Stimulated activated CD8-positive, alpha-beta memory T cell treated with anti-CD3 and anti-CD28 coated beads, Interleukin-7, amount 100 ng/mL, for 24 hours (primary cell): ENCODE measurements at regions not wholly inside any gene's neighbourhood (a gene's known extent, or its start where the extent isn't known, plus 50 kb on each side); places are given as distances from the start of the nearest gene placed in this dataset.
"Not testable (repeated sequence)": the region's sequence is repeated elsewhere in the genome, so short reads cannot be mapped to it uniquely, and the experiment has no call there.

Experiments
- DNase-seq: peaks from one replicate; pipeline ENCODE4 v3.0.0-alpha.2; 2020; ENCODE audit warnings: low read depth

- DNase-seq = not testable (repeated sequence)
Observed at GRCh38 chr14:106356643-106356930, 830.2 kb downstream of the TMEM121 start.

GRCh38 chr14:106359157-106359887 is 832.9 kb downstream of the TMEM121 start:
- DNase-seq = not testable (repeated sequence)

- DNase-seq = not testable (repeated sequence)
Observed at GRCh38 chr14:106365371-106365770, 839.0 kb downstream of the TMEM121 start.

DNA sequence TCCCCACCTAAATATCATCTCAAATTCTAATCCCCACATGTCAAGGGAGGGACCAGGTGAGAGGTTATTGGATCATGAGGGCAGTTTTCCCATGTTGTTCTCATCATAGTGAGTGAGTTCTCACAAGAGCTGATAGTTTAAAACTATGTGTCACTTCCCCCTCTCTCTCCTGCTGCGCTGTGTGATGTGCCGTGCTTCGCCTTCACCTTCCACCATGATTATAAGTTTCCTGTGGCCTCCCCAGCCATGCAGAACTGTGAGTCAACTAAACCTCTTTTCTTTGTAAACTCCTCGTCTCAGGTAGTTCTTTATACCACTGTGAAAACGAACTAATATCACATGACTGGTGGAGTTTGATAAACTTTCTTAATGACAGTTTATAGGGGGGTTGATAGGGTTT is 839.5 kb downstream of the TMEM121 start:
- not testable (repeated sequence) for DNase-seq

DNA sequence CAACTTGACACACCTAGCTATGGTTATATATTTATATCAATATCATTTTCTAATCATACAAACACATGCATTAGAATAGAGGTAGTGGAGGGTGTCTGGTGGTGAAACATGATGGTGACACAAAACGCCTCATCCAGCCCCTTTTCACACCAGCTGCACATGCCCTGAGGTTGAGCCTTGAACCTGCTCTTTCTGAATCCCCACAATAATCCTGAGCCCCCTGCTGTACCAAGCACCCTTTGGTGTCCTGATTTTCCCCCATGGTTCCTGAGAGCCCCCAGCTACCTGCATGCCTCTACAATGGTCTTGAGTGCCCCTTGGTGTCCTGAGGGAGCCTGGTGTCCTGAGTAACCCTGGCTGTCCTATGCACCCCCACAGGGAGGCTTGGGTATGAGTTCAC is 840.6 kb downstream of the TMEM121 start:
- not testable (repeated sequence) for DNase-seq

GRCh38 chr14:106369456-106369855 is 843.1 kb downstream of the TMEM121 start:
- not testable (repeated sequence) for DNase-seq

DNA sequence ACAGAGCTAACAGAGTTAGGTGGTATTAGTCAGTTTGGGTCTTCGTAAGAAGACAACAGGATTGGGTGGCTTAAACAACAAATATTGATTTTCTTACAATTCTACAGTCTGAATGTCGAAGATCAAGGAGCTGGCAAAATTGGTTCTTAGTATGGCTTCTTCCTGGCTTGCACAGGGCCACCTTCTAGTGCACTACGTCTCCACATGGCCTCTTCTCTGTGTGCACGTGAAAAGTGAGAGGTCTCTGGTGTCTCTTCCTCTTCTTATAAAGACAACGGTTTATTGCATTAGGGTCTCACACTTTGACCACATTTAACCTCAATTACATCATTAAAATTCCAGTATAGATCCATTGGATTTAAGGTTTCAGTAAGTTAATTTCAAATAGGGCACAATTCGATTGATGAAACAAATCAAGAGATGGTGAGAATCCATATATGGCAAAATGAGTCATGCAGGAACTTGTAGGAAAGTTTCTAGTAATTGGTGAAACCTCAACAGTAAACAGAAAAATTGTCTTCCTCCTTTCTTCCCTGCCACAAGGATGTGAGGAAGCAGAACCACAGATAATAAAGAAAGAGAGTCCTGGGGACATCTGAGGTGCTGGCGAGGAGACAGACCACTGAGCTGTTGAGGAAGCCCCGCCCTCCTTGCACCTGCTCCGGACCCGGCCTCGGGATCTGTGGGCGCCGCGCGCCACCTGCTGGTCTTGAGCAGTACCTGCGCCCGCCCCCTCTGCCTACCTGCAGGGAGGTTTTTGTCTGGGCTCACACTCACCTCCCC is 846.7 kb downstream of the TMEM121 start:
- DNase-seq = peak; percentile 55

- not testable (repeated sequence) for DNase-seq
Observed at GRCh38 chr14:106373653-106374110, 847.3 kb downstream of the TMEM121 start.

GRCh38 chr14:106377432-106377831 is 851.0 kb downstream of the TMEM121 start:
- DNase-seq = no peak

GRCh38 chr14:106378191-106378590 is 851.8 kb downstream of the TMEM121 start:
- DNase-seq = no peak

- no peak for DNase-seq
Observed at GRCh38 chr14:106380740-106381139, 854.4 kb downstream of the TMEM121 start.

DNA sequence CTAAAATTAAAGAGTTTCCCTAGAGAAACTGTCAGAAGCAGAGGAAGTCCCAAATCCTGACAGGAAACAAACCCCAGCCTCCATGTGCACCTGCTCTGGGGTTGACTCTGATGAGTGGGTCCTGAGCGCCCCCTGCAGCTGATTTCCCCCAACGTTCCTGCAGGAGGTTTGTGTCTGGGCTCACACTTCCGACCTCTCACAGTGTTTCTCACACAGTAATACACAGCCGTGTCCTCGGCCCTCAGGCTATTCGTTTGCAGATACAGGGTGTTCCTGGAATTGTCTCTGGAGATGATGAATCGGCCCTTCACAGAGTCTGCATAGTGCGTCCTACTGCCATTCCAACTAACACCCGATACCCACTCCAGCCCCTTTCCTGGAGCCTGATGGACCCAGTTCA is 862.8 kb downstream of the TMEM121 start:
- not testable (repeated sequence) for DNase-seq

DNA sequence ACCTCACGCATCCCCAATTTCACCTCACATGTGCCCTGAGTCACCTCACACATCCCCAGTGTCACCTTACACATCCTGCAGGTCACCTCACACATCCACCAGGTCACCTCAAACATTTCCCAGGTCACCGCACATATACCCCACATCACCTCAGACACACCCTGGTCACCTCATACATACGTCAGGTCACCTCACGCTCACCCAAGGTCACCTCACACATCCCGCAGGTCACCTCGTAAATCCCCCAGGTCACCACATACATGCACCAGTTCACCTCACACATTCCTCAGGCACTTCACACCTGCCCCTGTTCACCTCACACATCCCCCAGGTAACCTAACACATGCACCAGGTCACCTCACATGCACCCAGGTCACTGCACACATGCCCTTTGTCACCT is 864.0 kb downstream of the TMEM121 start:
- DNase-seq = no peak

GRCh38 chr14:106390947-106391346 is 864.6 kb downstream of the TMEM121 start:
- no peak for DNase-seq

DNA sequence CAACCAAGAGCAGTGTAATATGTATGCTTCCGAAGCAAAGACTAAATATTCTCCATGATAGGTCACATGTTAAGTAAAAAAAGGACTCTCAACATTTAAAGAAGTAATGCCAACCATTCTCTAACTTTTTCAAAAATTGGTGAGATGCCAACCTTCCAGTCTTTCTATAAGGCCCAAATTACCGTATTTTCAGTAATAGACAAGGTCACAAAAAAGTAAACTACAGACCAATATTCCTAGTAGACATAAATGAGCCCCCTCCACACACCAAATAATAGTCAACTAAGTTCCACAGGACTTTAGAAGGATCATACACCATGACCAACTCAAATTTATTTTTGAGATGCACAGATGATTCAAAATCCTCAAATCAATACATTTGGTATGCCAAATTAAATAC is 867.4 kb downstream of the TMEM121 start:
- no peak for DNase-seq

GRCh38 chr14:106395456-106396050 is 869.2 kb downstream of the TMEM121 start:
- no peak for DNase-seq

DNA sequence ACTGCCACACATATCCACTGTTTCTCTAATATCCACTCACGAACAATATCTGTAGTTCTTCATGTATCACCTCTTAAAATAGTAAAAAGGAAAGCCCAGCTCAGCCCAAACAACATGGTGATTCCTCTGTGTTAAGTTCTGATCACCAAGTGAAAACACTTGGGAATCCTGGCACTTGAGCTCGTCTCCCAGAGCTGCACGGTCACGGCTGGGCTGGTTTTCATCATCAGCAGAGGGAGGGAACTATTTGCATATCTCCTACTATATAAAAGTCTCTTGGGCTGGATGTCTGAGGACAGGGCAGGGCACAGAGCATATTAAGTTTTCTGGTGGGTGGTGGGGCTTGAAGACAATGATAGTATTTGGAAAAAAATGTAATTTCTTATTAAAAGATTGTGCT is 870.6 kb downstream of the TMEM121 start:
- DNase-seq = no peak

- not testable (repeated sequence) for DNase-seq
Observed at GRCh38 chr14:106398931-106399331, 872.5 kb downstream of the TMEM121 start.

GRCh38 chr14:106401316-106401715 is 874.9 kb downstream of the TMEM121 start:
- DNase-seq = not testable (repeated sequence)

- not testable (repeated sequence) for DNase-seq
Observed at GRCh38 chr14:106410229-106410628, 883.8 kb downstream of the TMEM121 start.

DNA sequence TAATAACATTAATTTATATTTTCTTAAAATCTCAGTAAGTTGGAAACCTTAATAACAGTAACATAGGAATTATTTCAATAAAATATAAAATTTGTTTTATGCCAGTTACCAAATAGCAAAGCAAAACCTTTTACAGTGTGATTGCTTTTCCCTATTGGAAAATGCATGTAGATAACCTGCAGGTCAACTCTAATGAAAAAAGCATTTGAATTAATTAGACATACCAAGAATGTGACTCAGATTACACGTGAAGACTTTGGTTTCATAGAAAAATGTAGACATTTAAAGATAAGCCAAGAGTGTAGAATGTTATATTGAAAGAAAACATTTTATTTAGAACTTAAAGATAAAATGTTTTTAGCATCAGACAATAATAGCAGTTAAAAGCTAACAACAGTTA is 888.1 kb downstream of the TMEM121 start:
- DNase-seq = no peak

- DNase-seq = peak; percentile 98
Observed at GRCh38 chr14:106417224-106418049, 891.1 kb downstream of the TMEM121 start.
